ENCODE measurements at regions not wholly inside any gene's neighbourhood (a gene's known extent, or its start where the extent isn't known, plus 50 kb on each side); places are given as distances from the start of the nearest gene placed in this dataset.

- intact Hi-C loops (cut with micrococcal nuclease) = loop anchor here (1.0 kb wide), 1 partner anchor 8 kb away; no protein-coding TSS in a partner anchor
- Mint-ChIP-seq H3K9me3 (peaks cover 6% of the 10 kb centered on the region), H3K27ac (peak overlapping the region; percentile 70), H3K4me1 (ENCODE audit: low read depth) (peaks cover 20% of the 10 kb centered on the region), H3K27me3 (ENCODE audit: low read depth) (no peaks in the 10 kb centered on the region), H3K36me3 (ENCODE audit: low read depth) (peaks cover 13% of the 10 kb centered on the region), H3K4me3 (ENCODE audit: low read depth) (no peak overlapping the region)
- no peak for DNase-seq (ENCODE audit: low spot score)
These were observed 52.5 kb upstream of the TRIM43 start for GRCh38 chr2:95539290-95539689.

GRCh38 chr2:95539836-95540235 lies 52.0 kb upstream of the TRIM43 start:
- H3K4me3 Mint-ChIP-seq (ENCODE audit: low read depth) = no peak overlapping the region
- intact Hi-C loops (cut with micrococcal nuclease) = loop anchor here (1.0 to 2.0 kb wide), 2 partner anchors 9 to 13 kb away; no protein-coding TSS in a partner anchor
- H3K4me1 Mint-ChIP-seq (ENCODE audit: low read depth) = peaks cover 20% of the 10 kb centered on the region
- H3K9me3 Mint-ChIP-seq = peaks cover 6% of the 10 kb centered on the region
- H3K27ac Mint-ChIP-seq = peak overlapping the region; percentile 70
- DNase-seq (ENCODE audit: low spot score) = no peak
- peaks cover 8% of the 10 kb centered on the region for H3K36me3 Mint-ChIP-seq (ENCODE audit: low read depth)
- no peaks in the 10 kb centered on the region for H3K27me3 Mint-ChIP-seq (ENCODE audit: low read depth)

All from activated T-helper 2 cell treated with anti-CD3 and anti-CD28 coated beads, Interferon-gamma antibody, Interleukin-2, Interleukin-4, amounts not matched to agents 10 μg/mL and 5 μg/mL and 100 μg/mL, durations not matched to agents 14 hours and 24 hours and 36 hours (primary cell).